GM23338 (cell line): ENCODE measurements at regions not wholly inside any gene's neighbourhood (a gene's known extent, or its start where the extent isn't known, plus 50 kb on each side); places are given as distances from the start of the nearest gene placed in this dataset.

Experiments
- CREB1 ChIP-seq: fragments of 250-450 bp; sonication (Bioruptor Pico); IDR thresholded peaks from 2 replicates; pipeline ENCODE4 v1.5.0; 2020; ENCODE audit warnings: low read depth, mild to moderate bottlenecking, moderate library complexity
- CTCF ChIP-seq, 2 experiments: fragments of 200-600 bp in 1 of 2; sonication (generic) in 1 of 2; conservative IDR thresholded peaks; 2 replicates each; pipeline versions ENCODE4 v1.5.1 to v1.6.1; 2016 to 2017; ENCODE audit warnings: antibody characterized with exemption in 2 of 2, low read depth in 2 of 2, mild to moderate bottlenecking in 2 of 2, moderate library complexity in 1 of 2
- ETS1 ChIP-seq: IDR thresholded peaks from 2 replicates; pipeline ENCODE4 v1.6.1; 2016; ENCODE audit warnings: antibody characterized with exemption
- EZH2 ChIP-seq: fragments of 200-600 bp; sonication (generic); IDR thresholded peaks from one replicate; pipeline ENCODE4 v1.8.0; 2017; ENCODE audit warnings: antibody characterized with exemption, mild to moderate bottlenecking, low read depth; ENCODE audit not compliant: unreplicated experiment
- EZH2phosphoT487 ChIP-seq: fragments of 200-600 bp; sonication (generic); IDR thresholded peaks from one replicate; pipeline ENCODE4 v1.8.1; 2018; ENCODE audit warnings: antibody characterized with exemption; ENCODE audit not compliant: unreplicated experiment
- JUNB ChIP-seq: IDR thresholded peaks from one replicate; pipeline ENCODE4 v1.6.1; 2016; ENCODE audit warnings: antibody characterized with exemption; ENCODE audit not compliant: unreplicated experiment
- POLR2AphosphoS5 ChIP-seq: IDR thresholded peaks from 2 replicates; pipeline ENCODE4 v1.6.1; 2016; ENCODE audit warnings: antibody characterized with exemption, low read depth
- STAT1 ChIP-seq: IDR thresholded peaks from one replicate; pipeline ENCODE4 v1.6.1; 2016; ENCODE audit warnings: antibody characterized with exemption; ENCODE audit not compliant: unreplicated experiment
- ZNF114 ChIP-seq: fragments of 250-450 bp; sonication (Bioruptor Pico); IDR thresholded peaks from 2 replicates; pipeline ENCODE4 v1.5.0; 2020; ENCODE audit warnings: mild to moderate bottlenecking, moderate library complexity
- ZNF462 ChIP-seq: fragments of 250-450 bp; sonication (Bioruptor Pico); IDR thresholded peaks from 2 replicates; pipeline ENCODE4 v1.5.0; 2020; ENCODE audit warnings: mild to moderate bottlenecking, moderate library complexity
- TF ChIP-seq, protein P1 (sequence below): IDR thresholded peaks from one replicate; pipeline ENCODE4 v1.6.1; 2018; ENCODE audit warnings: antibody characterized with exemption; ENCODE audit not compliant: unreplicated experiment

- TF ChIP-seq CTCF (conservative IDR thresholded peaks at IDR 0.05; ENCODE audit: low read depth in 2 of 2) (no peak), CREB1 (CRISPR knock-in tag) (no peak), EZH2 (no peak), POLR2AphosphoS5 (no peak), EZH2phosphoT487 (no peak), ZNF462 (no peak), JUNB (no peak), STAT1 (no peak), ZNF114 (CRISPR knock-in tag) (no peak), ETS1 (no peak)
- TF ChIP-seq, protein P1, sequence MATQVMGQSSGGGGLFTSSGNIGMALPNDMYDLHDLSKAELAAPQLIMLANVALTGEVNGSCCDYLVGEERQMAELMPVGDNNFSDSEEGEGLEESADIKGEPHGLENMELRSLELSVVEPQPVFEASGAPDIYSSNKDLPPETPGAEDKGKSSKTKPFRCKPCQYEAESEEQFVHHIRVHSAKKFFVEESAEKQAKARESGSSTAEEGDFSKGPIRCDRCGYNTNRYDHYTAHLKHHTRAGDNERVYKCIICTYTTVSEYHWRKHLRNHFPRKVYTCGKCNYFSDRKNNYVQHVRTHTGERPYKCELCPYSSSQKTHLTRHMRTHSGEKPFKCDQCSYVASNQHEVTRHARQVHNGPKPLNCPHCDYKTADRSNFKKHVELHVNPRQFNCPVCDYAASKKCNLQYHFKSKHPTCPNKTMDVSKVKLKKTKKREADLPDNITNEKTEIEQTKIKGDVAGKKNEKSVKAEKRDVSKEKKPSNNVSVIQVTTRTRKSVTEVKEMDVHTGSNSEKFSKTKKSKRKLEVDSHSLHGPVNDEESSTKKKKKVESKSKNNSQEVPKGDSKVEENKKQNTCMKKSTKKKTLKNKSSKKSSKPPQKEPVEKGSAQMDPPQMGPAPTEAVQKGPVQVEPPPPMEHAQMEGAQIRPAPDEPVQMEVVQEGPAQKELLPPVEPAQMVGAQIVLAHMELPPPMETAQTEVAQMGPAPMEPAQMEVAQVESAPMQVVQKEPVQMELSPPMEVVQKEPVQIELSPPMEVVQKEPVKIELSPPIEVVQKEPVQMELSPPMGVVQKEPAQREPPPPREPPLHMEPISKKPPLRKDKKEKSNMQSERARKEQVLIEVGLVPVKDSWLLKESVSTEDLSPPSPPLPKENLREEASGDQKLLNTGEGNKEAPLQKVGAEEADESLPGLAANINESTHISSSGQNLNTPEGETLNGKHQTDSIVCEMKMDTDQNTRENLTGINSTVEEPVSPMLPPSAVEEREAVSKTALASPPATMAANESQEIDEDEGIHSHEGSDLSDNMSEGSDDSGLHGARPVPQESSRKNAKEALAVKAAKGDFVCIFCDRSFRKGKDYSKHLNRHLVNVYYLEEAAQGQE = no peak
Measured at GRCh38 chr12:59294221-59294620, 301.6 kb upstream of the SLC16A7 start.
